ENCODE measurements at regions not wholly inside any gene's neighbourhood (a gene's known extent, or its start where the extent isn't known, plus 50 kb on each side); places are given as distances from the start of the nearest gene placed in this dataset.

- TF ChIP-seq POLR2A (IDR thresholded peaks at IDR 0.05; ENCODE audit: low read length): no peak
- TF ChIP-seq GATA1 (IDR thresholded peaks at IDR 0.05; ENCODE audit: low read depth, low read length): no peak
Observed at GRCh38 chr6:159640722-159641482, 52.1 kb downstream of the SOD2 start.
